OCI-LY1 (cell line): ENCODE measurements at regions not wholly inside any gene's neighbourhood (a gene's known extent, or its start where the extent isn't known, plus 50 kb on each side); places are given as distances from the start of the nearest gene placed in this dataset.

Experiments
- EZH2 ChIP-seq: fragments of 200-600 bp; sonication (generic), shearing (Covaris generic); IDR thresholded peaks from 2 replicates; pipeline ENCODE4 v1.8.0; 2017; ENCODE audit warnings: borderline replicate concordance, mixed run types, mild to moderate bottlenecking, antibody characterized with exemption, low read length, moderate library complexity, mixed read lengths
- TF ChIP-seq, protein P1 (sequence below): fragments of 200-600 bp; sonication (generic), shearing (Covaris generic); IDR thresholded peaks from 2 replicates; pipeline ENCODE4 v1.5.1; 2017; ENCODE audit warnings: mild to moderate bottlenecking, antibody characterized with exemption, low read length, moderate library complexity, mixed read lengths

DNA sequence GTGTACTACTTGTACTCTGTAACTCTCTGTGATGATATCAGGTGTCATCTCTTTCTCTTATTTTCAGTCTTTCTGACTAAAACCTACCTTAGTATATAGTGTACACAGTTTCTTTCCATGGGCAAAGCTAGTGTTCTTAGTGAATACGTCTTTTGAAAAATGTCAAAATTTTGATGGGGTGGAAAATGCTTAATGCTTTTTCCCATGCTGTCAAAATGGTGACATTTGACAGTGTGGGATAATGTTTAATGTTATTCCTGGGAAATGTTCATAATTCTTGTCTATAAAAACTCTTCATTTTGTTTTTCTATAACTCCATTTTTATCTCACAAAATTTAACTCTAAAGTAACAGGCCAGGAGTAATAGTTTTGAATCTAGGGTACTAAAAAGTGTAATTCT is 742.7 kb upstream of the FOXG1 start:
- TF ChIP-seq, protein P1, sequence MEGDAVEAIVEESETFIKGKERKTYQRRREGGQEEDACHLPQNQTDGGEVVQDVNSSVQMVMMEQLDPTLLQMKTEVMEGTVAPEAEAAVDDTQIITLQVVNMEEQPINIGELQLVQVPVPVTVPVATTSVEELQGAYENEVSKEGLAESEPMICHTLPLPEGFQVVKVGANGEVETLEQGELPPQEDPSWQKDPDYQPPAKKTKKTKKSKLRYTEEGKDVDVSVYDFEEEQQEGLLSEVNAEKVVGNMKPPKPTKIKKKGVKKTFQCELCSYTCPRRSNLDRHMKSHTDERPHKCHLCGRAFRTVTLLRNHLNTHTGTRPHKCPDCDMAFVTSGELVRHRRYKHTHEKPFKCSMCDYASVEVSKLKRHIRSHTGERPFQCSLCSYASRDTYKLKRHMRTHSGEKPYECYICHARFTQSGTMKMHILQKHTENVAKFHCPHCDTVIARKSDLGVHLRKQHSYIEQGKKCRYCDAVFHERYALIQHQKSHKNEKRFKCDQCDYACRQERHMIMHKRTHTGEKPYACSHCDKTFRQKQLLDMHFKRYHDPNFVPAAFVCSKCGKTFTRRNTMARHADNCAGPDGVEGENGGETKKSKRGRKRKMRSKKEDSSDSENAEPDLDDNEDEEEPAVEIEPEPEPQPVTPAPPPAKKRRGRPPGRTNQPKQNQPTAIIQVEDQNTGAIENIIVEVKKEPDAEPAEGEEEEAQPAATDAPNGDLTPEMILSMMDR = no peak
- TF ChIP-seq EZH2 = no peak
